ENCODE measurements at regions not wholly inside any gene's neighbourhood (a gene's known extent, or its start where the extent isn't known, plus 50 kb on each side); places are given as distances from the start of the nearest gene placed in this dataset.

DNA sequence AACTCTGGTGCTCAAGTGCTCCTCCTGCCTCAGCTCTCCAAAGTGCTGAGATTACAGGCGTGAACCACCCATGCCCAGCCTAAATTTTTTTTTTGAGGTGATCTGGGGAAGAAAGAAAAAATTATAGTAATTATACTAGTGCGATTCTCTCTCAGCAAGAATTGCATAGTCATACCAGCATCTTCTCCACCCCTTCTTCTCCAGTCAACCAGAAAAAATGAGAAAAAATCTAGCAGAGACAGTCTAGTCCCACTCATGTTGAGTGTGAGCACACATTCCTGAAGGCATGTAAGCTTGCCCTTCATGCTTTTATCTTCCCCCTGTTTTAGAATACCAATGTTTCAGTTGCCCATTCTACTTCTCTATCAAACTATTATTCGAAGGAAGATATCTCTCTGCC lies 207.6 kb downstream of the S1PR1 start:
- 0% methylated on average over 3 of the region's 3 CpGs for WGBS (ENCODE audit: low lambda C conversion rate)
- no peak for DNase-seq (ENCODE audit: low spot score)
- no peak overlapping the region for H3K27ac ChIP-seq (ENCODE audit: extremely low read length, insufficient read depth, low read length)
- no peak overlapping the region for H3K4me2 ChIP-seq (ENCODE audit: low read depth, low read length)
- no peaks in the 10 kb centered on the region for H4K20me1 ChIP-seq (ENCODE audit: insufficient read depth, low read length)
- POLR2A ChIA-PET: no interaction called here
- H3K79me2 ChIP-seq (ENCODE audit: insufficient read depth, low read length): no peaks in the 10 kb centered on the region
- CTCF ChIA-PET (ENCODE audit: low intra/inter-chr PET ratio, low total read pairs): no interaction called here
- ATAC-seq: no peak
- H3K9ac ChIP-seq (ENCODE audit: insufficient read depth, low read depth, low read length): no peak overlapping the region
- no peaks in the 10 kb centered on the region for H3K9me3 ChIP-seq (ENCODE audit: low read length)
- no peak overlapping the region for H2AFZ ChIP-seq (ENCODE audit: low read length)
- in situ Hi-C loops (cut with HindIII; ENCODE audit: extremely low pct_ligation_motif_present, low pct_unique_long_range_greater_than_20kb): no loop called here
- H3K4me3 ChIP-seq (replicated peaks in 1 of 3; ENCODE audit: insufficient read depth in 1 of 3, low read depth in 2 of 3, low read length in 3 of 3): no peak overlapping the region
- BruUV-seq (replicated peaks): no TSS peak
- no peak for TF ChIP-seq RNF219 (CRISPR knock-in tag; IDR thresholded peaks at IDR 0.05)
- TF ChIP-seq, protein P1, sequence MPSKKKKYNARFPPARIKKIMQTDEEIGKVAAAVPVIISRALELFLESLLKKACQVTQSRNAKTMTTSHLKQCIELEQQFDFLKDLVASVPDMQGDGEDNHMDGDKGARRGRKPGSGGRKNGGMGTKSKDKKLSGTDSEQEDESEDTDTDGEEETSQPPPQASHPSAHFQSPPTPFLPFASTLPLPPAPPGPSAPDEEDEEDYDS (CRISPR knock-in tag; IDR thresholded peaks at IDR 0.05): no peak
- TF ChIP-seq, protein P2, sequence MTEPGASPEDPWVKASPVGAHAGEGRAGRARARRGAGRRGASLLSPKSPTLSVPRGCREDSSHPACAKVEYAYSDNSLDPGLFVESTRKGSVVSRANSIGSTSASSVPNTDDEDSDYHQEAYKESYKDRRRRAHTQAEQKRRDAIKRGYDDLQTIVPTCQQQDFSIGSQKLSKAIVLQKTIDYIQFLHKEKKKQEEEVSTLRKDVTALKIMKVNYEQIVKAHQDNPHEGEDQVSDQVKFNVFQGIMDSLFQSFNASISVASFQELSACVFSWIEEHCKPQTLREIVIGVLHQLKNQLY (CRISPR knock-in tag; IDR thresholded peaks at IDR 0.05): no peak
- FAIRE-seq: no peak
- intact Hi-C loops (cut with micrococcal nuclease; ENCODE audit: unreplicated experiment): no loop called here
- H3K27me3 ChIP-seq (ENCODE audit: control insufficient read depth in 1 of 2, insufficient read depth in 2 of 2, low read length in 2 of 2): no peaks in the 10 kb centered on the region
- H3K36me3 ChIP-seq (replicated peaks in 1 of 2; ENCODE audit: control insufficient read depth in 1 of 2, insufficient read depth in 2 of 2, low read length in 2 of 2): no peaks in the 10 kb centered on the region
- no peaks in the 10 kb centered on the region for H3K4me1 ChIP-seq (ENCODE audit: insufficient read depth, low read length)

- CTCF ChIA-PET (ENCODE audit: low intra/inter-chr PET ratio, low total read pairs): no interaction called here
- no peak for TF ChIP-seq HNRNPK (IDR thresholded peaks at IDR 0.05; ENCODE audit: low read depth, low read length, poor library complexity, severe bottlenecking)
- no peak for TF ChIP-seq SAFB2 (CRISPR knock-in tag; IDR thresholded peaks at IDR 0.05; ENCODE audit: borderline replicate concordance, low read depth)
- no peak for TF ChIP-seq SMARCE1 (IDR thresholded peaks at IDR 0.05; ENCODE audit: borderline replicate concordance)
- TF ChIP-seq WIZ (CRISPR knock-in tag; IDR thresholded peaks at IDR 0.05): no peak
- TF ChIP-seq FOSL2 (CRISPR knock-in tag; IDR thresholded peaks at IDR 0.05): no peak
- TF ChIP-seq ZNF792 (CRISPR knock-in tag; IDR thresholded peaks at IDR 0.05): no peak
- no peak for TF ChIP-seq ZNF12 (CRISPR knock-in tag; IDR thresholded peaks at IDR 0.05)
- no peak for TF ChIP-seq CENPBD1 (CRISPR knock-in tag; IDR thresholded peaks at IDR 0.05; ENCODE audit: borderline replicate concordance, low read depth)
- no peak for TF ChIP-seq U2AF2 (IDR thresholded peaks at IDR 0.05; ENCODE audit: low read depth, low read length)
- TF ChIP-seq, protein P3, sequence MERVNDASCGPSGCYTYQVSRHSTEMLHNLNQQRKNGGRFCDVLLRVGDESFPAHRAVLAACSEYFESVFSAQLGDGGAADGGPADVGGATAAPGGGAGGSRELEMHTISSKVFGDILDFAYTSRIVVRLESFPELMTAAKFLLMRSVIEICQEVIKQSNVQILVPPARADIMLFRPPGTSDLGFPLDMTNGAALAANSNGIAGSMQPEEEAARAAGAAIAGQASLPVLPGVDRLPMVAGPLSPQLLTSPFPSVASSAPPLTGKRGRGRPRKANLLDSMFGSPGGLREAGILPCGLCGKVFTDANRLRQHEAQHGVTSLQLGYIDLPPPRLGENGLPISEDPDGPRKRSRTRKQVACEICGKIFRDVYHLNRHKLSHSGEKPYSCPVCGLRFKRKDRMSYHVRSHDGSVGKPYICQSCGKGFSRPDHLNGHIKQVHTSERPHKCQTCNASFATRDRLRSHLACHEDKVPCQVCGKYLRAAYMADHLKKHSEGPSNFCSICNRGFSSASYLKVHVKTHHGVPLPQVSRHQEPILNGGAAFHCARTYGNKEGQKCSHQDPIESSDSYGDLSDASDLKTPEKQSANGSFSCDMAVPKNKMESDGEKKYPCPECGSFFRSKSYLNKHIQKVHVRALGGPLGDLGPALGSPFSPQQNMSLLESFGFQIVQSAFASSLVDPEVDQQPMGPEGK (CRISPR knock-in tag; IDR thresholded peaks at IDR 0.05): no peak
- TF ChIP-seq ZSCAN22 (CRISPR knock-in tag; IDR thresholded peaks at IDR 0.05): no peak
Observed at GRCh38 chr1:101444873-101445618, 208.2 kb downstream of the S1PR1 start.

More at GRCh38 chr1:101444873-101445618, 208.2 kb downstream of the S1PR1 start:
- no peaks in the 10 kb centered on the region for H3K27me3 ChIP-seq (ENCODE audit: control insufficient read depth in 1 of 2, insufficient read depth in 2 of 2, low read length in 2 of 2)
- no TSS peak for BruUV-seq (replicated peaks)
- H2AFZ ChIP-seq (ENCODE audit: low read length): no peak overlapping the region
- FAIRE-seq: no peak
- WGBS (ENCODE audit: low lambda C conversion rate): 25% methylated on average over 2 of the region's 2 CpGs
- no peaks in the 10 kb centered on the region for H3K4me1 ChIP-seq (ENCODE audit: insufficient read depth, low read length)
- H3K79me2 ChIP-seq (ENCODE audit: insufficient read depth, low read length): no peaks in the 10 kb centered on the region
- POLR2A ChIA-PET: no interaction called here
- intact Hi-C loops (cut with micrococcal nuclease; ENCODE audit: unreplicated experiment): no loop called here
- ATAC-seq: no peak
- H3K9me3 ChIP-seq (ENCODE audit: low read length): no peaks in the 10 kb centered on the region
- H3K4me3 ChIP-seq (replicated peaks in 1 of 3; ENCODE audit: insufficient read depth in 1 of 3, low read depth in 2 of 3, low read length in 3 of 3): no peak overlapping the region
- no peak overlapping the region for H3K4me2 ChIP-seq (ENCODE audit: low read depth, low read length)
- DNase-seq (ENCODE audit: low spot score): no peak
- in situ Hi-C loops (cut with HindIII; ENCODE audit: extremely low pct_ligation_motif_present, low pct_unique_long_range_greater_than_20kb): no loop called here
- no peak overlapping the region for H3K9ac ChIP-seq (ENCODE audit: insufficient read depth, low read depth, low read length)
- no peaks in the 10 kb centered on the region for H3K36me3 ChIP-seq (replicated peaks in 1 of 2; ENCODE audit: control insufficient read depth in 1 of 2, insufficient read depth in 2 of 2, low read length in 2 of 2)
- H3K27ac ChIP-seq (ENCODE audit: extremely low read length, insufficient read depth, low read length): no peak overlapping the region
- H4K20me1 ChIP-seq (ENCODE audit: insufficient read depth, low read length): no peaks in the 10 kb centered on the region

Data from HepG2 (cell line).